ENCODE measurements at regions not wholly inside any gene's neighbourhood (a gene's known extent, or its start where the extent isn't known, plus 50 kb on each side); places are given as distances from the start of the nearest gene placed in this dataset. TPM values are rescaled to one million over a fixed set of nuclear protein-coding genes. Genes with fewer than 3 reads are reported as not detected.

DNA sequence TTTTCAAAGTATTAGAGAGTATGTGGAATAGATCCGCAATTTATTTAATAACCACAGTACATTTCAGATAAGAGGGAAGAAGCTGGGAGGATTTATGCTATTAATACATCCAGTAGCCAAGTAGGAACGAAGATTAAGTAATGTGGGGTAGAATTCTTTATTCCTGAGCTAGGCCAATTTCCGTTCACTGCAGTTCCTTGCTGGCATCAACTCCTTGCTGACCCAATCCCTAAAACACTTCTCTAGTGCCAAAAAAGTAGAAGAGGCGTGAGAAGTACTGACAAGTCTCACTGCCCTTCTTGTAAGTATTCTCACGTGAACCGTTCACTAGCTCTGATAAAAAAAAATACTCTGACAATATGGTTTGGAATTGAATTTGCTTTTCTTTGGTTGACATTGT lies 211.4 kb downstream of the EPHA4 start (continued):
- TF ChIP-seq, protein P1, sequence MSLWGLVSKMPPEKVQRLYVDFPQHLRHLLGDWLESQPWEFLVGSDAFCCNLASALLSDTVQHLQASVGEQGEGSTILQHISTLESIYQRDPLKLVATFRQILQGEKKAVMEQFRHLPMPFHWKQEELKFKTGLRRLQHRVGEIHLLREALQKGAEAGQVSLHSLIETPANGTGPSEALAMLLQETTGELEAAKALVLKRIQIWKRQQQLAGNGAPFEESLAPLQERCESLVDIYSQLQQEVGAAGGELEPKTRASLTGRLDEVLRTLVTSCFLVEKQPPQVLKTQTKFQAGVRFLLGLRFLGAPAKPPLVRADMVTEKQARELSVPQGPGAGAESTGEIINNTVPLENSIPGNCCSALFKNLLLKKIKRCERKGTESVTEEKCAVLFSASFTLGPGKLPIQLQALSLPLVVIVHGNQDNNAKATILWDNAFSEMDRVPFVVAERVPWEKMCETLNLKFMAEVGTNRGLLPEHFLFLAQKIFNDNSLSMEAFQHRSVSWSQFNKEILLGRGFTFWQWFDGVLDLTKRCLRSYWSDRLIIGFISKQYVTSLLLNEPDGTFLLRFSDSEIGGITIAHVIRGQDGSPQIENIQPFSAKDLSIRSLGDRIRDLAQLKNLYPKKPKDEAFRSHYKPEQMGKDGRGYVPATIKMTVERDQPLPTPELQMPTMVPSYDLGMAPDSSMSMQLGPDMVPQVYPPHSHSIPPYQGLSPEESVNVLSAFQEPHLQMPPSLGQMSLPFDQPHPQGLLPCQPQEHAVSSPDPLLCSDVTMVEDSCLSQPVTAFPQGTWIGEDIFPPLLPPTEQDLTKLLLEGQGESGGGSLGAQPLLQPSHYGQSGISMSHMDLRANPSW (CRISPR knock-in tag; conservative IDR thresholded peaks at IDR 0.05; ENCODE audit: low read depth), result no peak
- TF ChIP-seq, protein P2, sequence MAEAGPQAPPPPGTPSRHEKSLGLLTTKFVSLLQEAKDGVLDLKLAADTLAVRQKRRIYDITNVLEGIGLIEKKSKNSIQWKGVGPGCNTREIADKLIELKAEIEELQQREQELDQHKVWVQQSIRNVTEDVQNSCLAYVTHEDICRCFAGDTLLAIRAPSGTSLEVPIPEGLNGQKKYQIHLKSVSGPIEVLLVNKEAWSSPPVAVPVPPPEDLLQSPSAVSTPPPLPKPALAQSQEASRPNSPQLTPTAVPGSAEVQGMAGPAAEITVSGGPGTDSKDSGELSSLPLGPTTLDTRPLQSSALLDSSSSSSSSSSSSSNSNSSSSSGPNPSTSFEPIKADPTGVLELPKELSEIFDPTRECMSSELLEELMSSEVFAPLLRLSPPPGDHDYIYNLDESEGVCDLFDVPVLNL (CRISPR knock-in tag; IDR thresholded peaks at IDR 0.05; ENCODE audit: borderline replicate concordance, low read depth), result no peak
- TF ChIP-seq CBFB (CRISPR knock-in tag; IDR thresholded peaks at IDR 0.05; ENCODE audit: low read depth) (no peak), SMAD4 (CRISPR knock-in tag; IDR thresholded peaks at IDR 0.05) (no peak), SP1 (CRISPR knock-in tag; conservative IDR thresholded peaks at IDR 0.05) (no peak)
- TF ChIP-seq, protein P3, sequence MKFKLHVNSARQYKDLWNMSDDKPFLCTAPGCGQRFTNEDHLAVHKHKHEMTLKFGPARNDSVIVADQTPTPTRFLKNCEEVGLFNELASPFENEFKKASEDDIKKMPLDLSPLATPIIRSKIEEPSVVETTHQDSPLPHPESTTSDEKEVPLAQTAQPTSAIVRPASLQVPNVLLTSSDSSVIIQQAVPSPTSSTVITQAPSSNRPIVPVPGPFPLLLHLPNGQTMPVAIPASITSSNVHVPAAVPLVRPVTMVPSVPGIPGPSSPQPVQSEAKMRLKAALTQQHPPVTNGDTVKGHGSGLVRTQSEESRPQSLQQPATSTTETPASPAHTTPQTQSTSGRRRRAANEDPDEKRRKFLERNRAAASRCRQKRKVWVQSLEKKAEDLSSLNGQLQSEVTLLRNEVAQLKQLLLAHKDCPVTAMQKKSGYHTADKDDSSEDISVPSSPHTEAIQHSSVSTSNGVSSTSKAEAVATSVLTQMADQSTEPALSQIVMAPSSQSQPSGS (CRISPR knock-in tag; IDR thresholded peaks at IDR 0.05; ENCODE audit: borderline replicate concordance, low read depth), result no peak

DNA sequence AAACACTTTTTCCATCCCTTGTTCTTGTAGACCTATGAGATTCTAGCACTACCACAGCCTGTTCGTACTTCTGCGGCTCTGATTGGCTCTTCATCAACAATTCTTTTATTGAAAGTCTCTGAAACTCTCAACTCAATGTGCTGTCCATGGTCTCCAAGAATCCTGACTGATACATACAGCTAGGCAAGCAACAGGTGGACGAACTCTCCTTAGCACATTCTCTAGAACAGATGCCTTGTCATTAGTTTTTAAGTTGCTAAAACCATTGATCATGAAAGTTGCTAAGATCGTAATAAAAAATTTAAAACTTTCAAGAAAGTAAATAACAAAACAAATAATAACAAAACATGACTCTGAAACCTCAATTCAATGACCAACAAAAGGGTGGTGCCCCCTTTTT lies 210.5 kb downstream of the EPHA4 start:
- ChIA-PET POLR2A (no interaction called here), CTCF (interaction anchor here (1.6 kb wide), 1 partner anchor 11 kb away, joined by 5 read pairs; no protein-coding TSS in a partner anchor)
- no peak for ATAC-seq

DNA sequence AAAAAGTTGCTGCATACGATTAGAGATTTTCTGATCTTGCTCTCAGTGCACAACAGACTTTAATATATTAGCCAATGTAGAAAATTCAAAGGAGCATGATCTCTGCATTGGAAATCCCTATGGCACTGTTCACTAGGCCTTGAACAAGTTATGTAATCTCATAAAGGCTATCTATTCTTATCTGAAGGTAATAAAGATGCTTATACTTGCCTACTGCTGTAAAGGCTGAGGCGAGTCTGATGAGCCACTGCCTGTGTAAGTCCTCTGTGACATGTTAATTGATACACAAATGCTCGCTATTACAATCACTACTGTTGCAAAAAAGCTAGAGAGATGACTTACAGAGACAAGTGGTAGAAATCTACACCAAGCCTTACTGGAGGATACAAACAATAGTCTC lies 207.4 kb downstream of the EPHA4 start:
- Mint-ChIP-seq H3K27ac (no peak overlapping the region), H3K36me3 (no peaks in the 10 kb centered on the region), H3K4me3 (no peak overlapping the region), H3K4me1 (peaks cover 13% of the 10 kb centered on the region), H3K27me3 (ENCODE audit: low read depth) (no peaks in the 10 kb centered on the region), H3K9me3 (no peaks in the 10 kb centered on the region)
- TF ChIP-seq ZNF423 (CRISPR knock-in tag; IDR thresholded peaks at IDR 0.05) (no peak), MXD4 (CRISPR knock-in tag; IDR thresholded peaks at IDR 0.05; ENCODE audit: borderline replicate concordance) (no peak), ZNF396 (CRISPR knock-in tag; IDR thresholded peaks at IDR 0.05; ENCODE audit: borderline replicate concordance) (no peak)
- TF ChIP-seq, protein P4, sequence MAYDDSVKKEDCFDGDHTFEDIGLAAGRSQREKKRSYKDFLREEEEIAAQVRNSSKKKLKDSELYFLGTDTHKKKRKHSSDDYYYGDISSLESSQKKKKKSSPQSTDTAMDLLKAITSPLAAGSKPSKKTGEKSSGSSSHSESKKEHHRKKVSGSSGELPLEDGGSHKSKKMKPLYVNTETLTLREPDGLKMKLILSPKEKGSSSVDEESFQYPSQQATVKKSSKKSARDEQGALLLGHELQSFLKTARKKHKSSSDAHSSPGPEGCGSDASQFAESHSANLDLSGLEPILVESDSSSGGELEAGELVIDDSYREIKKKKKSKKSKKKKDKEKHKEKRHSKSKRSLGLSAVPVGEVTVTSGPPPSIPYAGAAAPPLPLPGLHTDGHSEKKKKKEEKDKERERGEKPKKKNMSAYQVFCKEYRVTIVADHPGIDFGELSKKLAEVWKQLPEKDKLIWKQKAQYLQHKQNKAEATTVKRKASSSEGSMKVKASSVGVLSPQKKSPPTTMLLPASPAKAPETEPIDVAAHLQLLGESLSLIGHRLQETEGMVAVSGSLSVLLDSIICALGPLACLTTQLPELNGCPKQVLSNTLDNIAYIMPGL (CRISPR knock-in tag; IDR thresholded peaks at IDR 0.05), result no peak
- TF ChIP-seq, protein P5, sequence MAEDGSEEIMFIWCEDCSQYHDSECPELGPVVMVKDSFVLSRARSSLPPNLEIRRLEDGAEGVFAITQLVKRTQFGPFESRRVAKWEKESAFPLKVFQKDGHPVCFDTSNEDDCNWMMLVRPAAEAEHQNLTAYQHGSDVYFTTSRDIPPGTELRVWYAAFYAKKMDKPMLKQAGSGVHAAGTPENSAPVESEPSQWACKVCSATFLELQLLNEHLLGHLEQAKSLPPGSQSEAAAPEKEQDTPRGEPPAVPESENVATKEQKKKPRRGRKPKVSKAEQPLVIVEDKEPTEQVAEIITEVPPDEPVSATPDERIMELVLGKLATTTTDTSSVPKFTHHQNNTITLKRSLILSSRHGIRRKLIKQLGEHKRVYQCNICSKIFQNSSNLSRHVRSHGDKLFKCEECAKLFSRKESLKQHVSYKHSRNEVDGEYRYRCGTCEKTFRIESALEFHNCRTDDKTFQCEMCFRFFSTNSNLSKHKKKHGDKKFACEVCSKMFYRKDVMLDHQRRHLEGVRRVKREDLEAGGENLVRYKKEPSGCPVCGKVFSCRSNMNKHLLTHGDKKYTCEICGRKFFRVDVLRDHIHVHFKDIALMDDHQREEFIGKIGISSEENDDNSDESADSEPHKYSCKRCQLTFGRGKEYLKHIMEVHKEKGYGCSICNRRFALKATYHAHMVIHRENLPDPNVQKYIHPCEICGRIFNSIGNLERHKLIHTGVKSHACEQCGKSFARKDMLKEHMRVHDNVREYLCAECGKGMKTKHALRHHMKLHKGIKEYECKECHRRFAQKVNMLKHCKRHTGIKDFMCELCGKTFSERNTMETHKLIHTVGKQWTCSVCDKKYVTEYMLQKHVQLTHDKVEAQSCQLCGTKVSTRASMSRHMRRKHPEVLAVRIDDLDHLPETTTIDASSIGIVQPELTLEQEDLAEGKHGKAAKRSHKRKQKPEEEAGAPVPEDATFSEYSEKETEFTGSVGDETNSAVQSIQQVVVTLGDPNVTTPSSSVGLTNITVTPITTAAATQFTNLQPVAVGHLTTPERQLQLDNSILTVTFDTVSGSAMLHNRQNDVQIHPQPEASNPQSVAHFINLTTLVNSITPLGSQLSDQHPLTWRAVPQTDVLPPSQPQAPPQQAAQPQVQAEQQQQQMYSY (CRISPR knock-in tag; IDR thresholded peaks at IDR 0.05), result no peak
- CTCF ChIA-PET, result no interaction called here
- no peak for ATAC-seq
- DNase-seq (ENCODE audit: low spot score), result no peak
- POLR2A ChIA-PET, result no interaction called here

More for the DNA sequence above, 210.5 kb downstream of the EPHA4 start:
- DNase-seq (ENCODE audit: low spot score), result no peak
- Mint-ChIP-seq H3K9me3 (no peaks in the 10 kb centered on the region), H3K36me3 (no peaks in the 10 kb centered on the region), H3K4me3 (no peak overlapping the region), H3K27ac (no peak overlapping the region), H3K4me1 (peaks cover 13% of the 10 kb centered on the region), H3K27me3 (ENCODE audit: low read depth) (no peaks in the 10 kb centered on the region)
- TF ChIP-seq ELF4 (CRISPR knock-in tag; IDR thresholded peaks at IDR 0.05; ENCODE audit: low read depth), result no peak

Small RNA genes in the stretch of these regions (microRNA-seq; reads per million reads assigned to microRNA genes)
- not detected for gene MIR4268 (ENCODE audit: borderline number of aligned reads)

Data from WTC11 (cell line).